Body of pancreas (tissue), 4 donors: ENCODE measurements at regions not wholly inside any gene's neighbourhood (a gene's known extent, or its start where the extent isn't known, plus 50 kb on each side); places are given as distances from the start of the nearest gene placed in this dataset.
A peak's percentile ranks its signal among the peaks of the same experiment; 100 is the strongest.

Experiments
- ATAC-seq: fragments of 150-250 bp; one replicate; pipeline ENCODE4 v1.9.1; 2016
- DNase-seq, 4 donors: peaks; one replicate each; pipeline ENCODE4 v3.0.0-alpha.2; 2019
- H3K27ac ChIP-seq, 4 donors: fragments of 200-600 bp; sonication (generic); 1 replicate in 3 of 4; 2 replicates in 1 of 4; pipeline versions ENCODE4 v1.5.1 to v1.6.1; 2016 to 2019; ENCODE audit warnings: mild to moderate bottlenecking in 1 of 4, mixed read lengths in 1 of 4, moderate library complexity in 1 of 4
- H3K27me3 ChIP-seq, 2 donors: fragments of 200-600 bp; sonication (generic); one replicate each; pipeline ENCODE4 v1.6.0; 2016; ENCODE audit warnings: mild to moderate bottlenecking in 1 of 2
- H3K36me3 ChIP-seq, 2 donors: fragments of 200-600 bp; sonication (generic); replicated peaks in 1 of 2; 2 replicates each; pipeline ENCODE4 v1.5.1; 2016; ENCODE audit warnings: low read depth in 2 of 2; ENCODE audit not compliant: insufficient read depth in 1 of 2
- H3K4me1 ChIP-seq: fragments of 200-600 bp; sonication (generic); one replicate; pipeline ENCODE4 v1.6.0; 2016
- H3K4me3 ChIP-seq, 2 donors: fragments of 200-600 bp; sonication (generic); 1 replicate in 1 of 2; 2 replicates in 1 of 2; pipeline ENCODE4 v1.5.1; 2016 to 2019
- H3K9me3 ChIP-seq, 3 donors: fragments of 200-600 bp; sonication (generic); 1 replicate in 2 of 3; 2 replicates in 1 of 3; pipeline ENCODE4 v1.5.1; 2016
- CTCF ChIP-seq, 7 experiments: fragments of 450-650 bp in 4 of 7; fragments of 200-600 bp in 3 of 7; sonication (generic) in 3 of 7; IDR thresholded peaks; one replicate each; pipeline ENCODE4 v1.5.1; 2016 to 2019; ENCODE audit warnings: antibody characterized with exemption in 7 of 7
- POLR2A ChIP-seq, 3 donors: fragments of 450-650 bp; IDR thresholded peaks; one replicate each; pipeline ENCODE4 v1.6.1; 2016; ENCODE audit warnings: antibody characterized with exemption in 3 of 3, mild to moderate bottlenecking in 2 of 3
- WGBS, 2 donors: methylation state at CpG; one replicate each; pipeline ENCODE4 v1.1.5; 2017; 5-methylcytosine and 5-hydroxymethylcytosine counted together
- intact Hi-C: fragments of 100-400 bp; cut with DNase I; formaldehyde crosslinking; loops from one replicate; pipeline ENCODE4 v1.15.1; 2023

- H3K27ac ChIP-seq, result no peak overlapping the region
- 64 to 89% methylated on average over 2 of the region's 2 CpGs for WGBS, 2 donors
Measured at GRCh38 chr1:186620566-186621350, 59.5 kb downstream of the PTGS2 start.

GRCh38 chr1:186618401-186619170 is 61.6 kb downstream of the PTGS2 start:
- H3K4me1 ChIP-seq, result no peaks in the 10 kb centered on the region
- no peak for TF ChIP-seq CTCF (IDR thresholded peaks at IDR 0.05)
- TF ChIP-seq POLR2A (IDR thresholded peaks at IDR 0.05), result no peak
- no peak overlapping the region for H3K4me3 ChIP-seq
- ATAC-seq (peak; percentile 48), DNase-seq (peak in 3 of 4 donors; percentile 13 to 57 (median 15))
- H3K27ac ChIP-seq, result peak overlapping the region in 1 of 4 donors; percentile 45
- H3K36me3 ChIP-seq, result no peaks in the 10 kb centered on the region
- H3K9me3 ChIP-seq, result no peaks in the 10 kb centered on the region
- intact Hi-C loops, result loop anchor here (10.0 kb wide), 1 partner anchor 356 kb away; no protein-coding TSS in a partner anchor
- WGBS, 2 donors, result 31 to 58% methylated on average over 11 of the region's 11 CpGs
- H3K27me3 ChIP-seq, result no peaks in the 10 kb centered on the region

More at GRCh38 chr1:186620566-186621350, 59.5 kb downstream of the PTGS2 start:
- H3K4me1 ChIP-seq, result no peaks in the 10 kb centered on the region
- no peaks in the 10 kb centered on the region for H3K27me3 ChIP-seq
- no peaks in the 10 kb centered on the region for H3K9me3 ChIP-seq
- TF ChIP-seq CTCF (IDR thresholded peaks at IDR 0.05) (no peak), POLR2A (IDR thresholded peaks at IDR 0.05) (no peak)
- H3K36me3 ChIP-seq, result no peaks in the 10 kb centered on the region
- H3K4me3 ChIP-seq, result no peak overlapping the region
- ATAC-seq (no peak), DNase-seq (no peak)
- intact Hi-C loops, result no loop called here

GRCh38 chr1:186617926-186618325 is 62.3 kb downstream of the PTGS2 start:
- Histone ChIP-seq H3K4me1 (no peaks in the 10 kb centered on the region), H3K36me3 (no peaks in the 10 kb centered on the region), H3K4me3 (no peak overlapping the region), H3K27me3 (no peaks in the 10 kb centered on the region), H3K9me3 (no peaks in the 10 kb centered on the region), H3K27ac (peak overlapping the region in 1 of 4 donors; percentile 45)
- TF ChIP-seq CTCF (IDR thresholded peaks at IDR 0.05) (peak in 1 of 7 experiments; percentile 6), POLR2A (IDR thresholded peaks at IDR 0.05) (no peak)
- 43 to 48% methylated on average over 7 of the region's 7 CpGs for WGBS, 2 donors
- DNase-seq (peak in 1 of 4 donors; percentile 17), ATAC-seq (no peak)
- intact Hi-C loops, result loop anchor here (10.0 kb wide), 1 partner anchor 357 kb away; no protein-coding TSS in a partner anchor

- Histone ChIP-seq H3K27ac (no peak overlapping the region), H3K4me1 (no peaks in the 10 kb centered on the region), H3K9me3 (no peaks in the 10 kb centered on the region), H3K36me3 (no peaks in the 10 kb centered on the region), H3K27me3 (no peaks in the 10 kb centered on the region), H3K4me3 (no peak overlapping the region)
- TF ChIP-seq POLR2A (IDR thresholded peaks at IDR 0.05), result no peak
- no peak for TF ChIP-seq CTCF (IDR thresholded peaks at IDR 0.05)
- intact Hi-C loops, result loop anchor here (10.0 kb wide), 1 partner anchor 358 kb away; no protein-coding TSS in a partner anchor
- ATAC-seq, result no peak
- no peak for DNase-seq
Measured at GRCh38 chr1:186616511-186616910, 63.7 kb downstream of the PTGS2 start.
